Activated CD4-positive, alpha-beta memory T cell treated with anti-CD3 and anti-CD28 coated beads for 36 hours (primary cell): ENCODE measurements at regions not wholly inside any gene's neighbourhood (a gene's known extent, or its start where the extent isn't known, plus 50 kb on each side); places are given as distances from the start of the nearest gene placed in this dataset.

Experiments
- CTCF ChIA-PET: fragments of 350-600 bp; sonication (Branson Sonifier 250); formaldehyde crosslinking; loops from one replicate; lab custom pipeline; 2021; ENCODE audit warnings: antibody characterized with exemption, inconsistent platforms; lab: Charles Lee
- POLR2A ChIA-PET: fragments of 350-600 bp; sonication (Branson Sonifier 250); formaldehyde crosslinking; loops from one replicate; lab custom pipeline; 2021; ENCODE audit warnings: antibody characterized with exemption; lab: Charles Lee
- DNase-seq: peaks from one replicate; pipeline ENCODE4 v3.0.0-alpha.2; 2020
- H3K27ac Mint-ChIP-seq: one replicate; pipeline ENCODE4 v1.8.0; 2021; ENCODE audit warnings: mixed read lengths
- H3K27me3 Mint-ChIP-seq: one replicate; pipeline ENCODE4 v1.8.0; 2021; ENCODE audit warnings: mixed read lengths
- H3K36me3 Mint-ChIP-seq: one replicate; pipeline ENCODE4 v1.8.0; 2021; ENCODE audit warnings: mixed read lengths
- H3K4me1 Mint-ChIP-seq: one replicate; pipeline ENCODE4 v1.8.0; 2021; ENCODE audit warnings: low read depth, mixed read lengths
- H3K4me3 Mint-ChIP-seq: one replicate; pipeline ENCODE4 v1.8.0; 2021; ENCODE audit warnings: mild to moderate bottlenecking, mixed read lengths
- H3K9me3 Mint-ChIP-seq: one replicate; pipeline ENCODE4 v1.8.0; 2021; ENCODE audit warnings: mixed read lengths
- intact Hi-C: fragments of 100-400 bp; cut with micrococcal nuclease; formaldehyde crosslinking; loops from one replicate; pipeline ENCODE4 v1.15.1; 2023

DNA sequence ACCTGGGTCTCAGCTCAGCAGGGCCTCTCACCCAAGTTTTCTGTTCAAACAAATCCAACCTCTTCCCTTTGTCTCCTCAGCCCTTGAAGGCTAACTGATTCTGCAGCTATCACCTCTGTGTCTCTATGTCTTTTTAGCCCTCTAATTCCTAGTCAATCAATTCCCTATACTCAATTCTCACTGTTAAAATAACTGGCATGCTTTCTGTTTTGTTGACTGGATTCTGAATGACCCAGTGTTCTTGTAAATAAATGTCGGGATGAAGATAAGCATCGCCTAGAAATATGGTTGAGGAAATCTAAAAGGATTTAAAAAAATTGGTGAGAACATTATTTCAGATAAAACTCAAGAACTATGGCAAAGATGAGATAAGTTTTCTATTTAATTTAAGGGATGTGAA is 210.2 kb downstream of the ICE1 start:
- no peak for DNase-seq
- no peaks in the 10 kb centered on the region for H3K4me1 Mint-ChIP-seq
- CTCF ChIA-PET: no interaction called here
- intact Hi-C loops: no loop called here
- no peaks in the 10 kb centered on the region for H3K36me3 Mint-ChIP-seq
- no peak overlapping the region for H3K4me3 Mint-ChIP-seq
- H3K9me3 Mint-ChIP-seq: no peaks in the 10 kb centered on the region
- POLR2A ChIA-PET: no interaction called here
- no peak overlapping the region for H3K27ac Mint-ChIP-seq
- H3K27me3 Mint-ChIP-seq: peaks cover 3% of the 10 kb centered on the region

DNA sequence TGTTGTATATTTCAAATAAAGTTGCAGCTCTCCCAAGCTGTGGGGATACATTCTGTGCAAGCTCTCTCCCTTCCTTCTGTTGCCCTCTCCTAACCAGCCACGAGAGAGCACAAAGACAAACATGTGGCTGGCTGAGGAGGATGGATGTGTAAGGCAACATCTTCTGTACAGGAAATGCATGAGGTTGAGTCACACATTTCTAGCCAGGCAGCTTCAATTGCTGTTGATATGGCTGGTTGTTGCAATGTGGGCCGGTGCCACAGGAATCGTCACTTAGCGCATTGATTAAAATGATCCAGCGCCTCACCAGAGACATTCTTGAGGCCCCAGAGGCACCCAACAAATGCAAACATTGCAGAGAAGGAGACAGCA is 207.1 kb downstream of the ICE1 start:
- Mint-ChIP-seq H3K4me3 (no peak overlapping the region), H3K27ac (no peak overlapping the region), H3K27me3 (peaks cover 2% of the 10 kb centered on the region), H3K36me3 (no peaks in the 10 kb centered on the region), H3K9me3 (peaks cover 5% of the 10 kb centered on the region), H3K4me1 (no peaks in the 10 kb centered on the region)
- intact Hi-C loops: no loop called here
- ChIA-PET CTCF (no interaction called here), POLR2A (no interaction called here)
- DNase-seq: no peak

DNA sequence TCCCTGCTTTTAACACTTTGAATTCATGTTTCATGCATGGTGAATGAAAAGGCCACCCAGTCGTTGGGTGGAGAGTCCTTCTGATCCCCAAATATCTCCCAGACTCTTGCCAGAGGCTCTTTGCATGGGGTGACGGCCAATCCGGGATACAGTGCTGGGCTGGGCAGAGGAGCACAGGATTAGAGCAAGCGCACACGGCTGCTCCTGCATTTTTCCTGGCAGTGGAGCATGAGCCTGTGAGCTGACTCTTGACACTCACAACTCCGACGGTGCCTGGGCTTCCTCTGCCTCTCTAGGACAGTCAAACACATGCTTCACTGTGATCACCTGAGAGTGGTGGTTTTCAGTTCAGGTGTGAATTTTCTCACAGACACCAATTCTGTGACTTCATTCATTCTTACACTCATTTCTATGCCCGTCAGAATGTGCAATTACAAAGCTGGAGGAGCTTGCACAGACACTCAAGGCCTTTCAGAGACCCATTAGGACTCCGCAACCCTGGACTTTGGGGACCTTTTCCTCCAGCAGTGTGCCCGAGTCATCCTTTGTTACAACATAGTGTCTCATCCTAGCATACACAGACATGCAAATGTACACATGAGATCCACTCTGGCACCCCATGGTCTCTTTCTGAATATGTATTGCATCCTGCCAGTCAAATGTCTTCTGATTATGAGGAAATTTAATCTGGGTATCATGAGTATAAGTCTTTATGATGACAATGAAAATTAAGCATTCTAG is 206.6 kb downstream of the ICE1 start:
- Mint-ChIP-seq H3K27me3 (peaks cover 2% of the 10 kb centered on the region), H3K4me3 (no peak overlapping the region)

DNA sequence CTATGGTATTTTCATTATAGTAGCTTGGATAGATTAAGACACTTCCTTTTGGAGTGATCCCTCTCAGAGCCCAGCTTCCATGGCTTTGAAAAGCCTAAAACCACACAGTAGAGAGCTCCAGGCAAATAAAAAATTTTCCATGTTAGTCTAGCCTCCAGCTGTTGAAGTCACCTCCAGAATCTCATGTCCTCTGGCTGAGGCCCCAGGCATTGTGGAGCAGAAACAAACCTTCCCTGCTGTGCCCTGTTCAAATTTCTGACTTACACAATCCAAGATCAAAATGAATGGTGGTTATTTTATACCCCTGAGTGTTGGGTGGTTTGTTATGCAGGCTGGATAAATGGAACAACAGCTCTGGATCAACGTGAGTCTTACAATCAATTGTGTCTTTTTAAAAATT is 203.9 kb downstream of the ICE1 start:
- H3K4me1 Mint-ChIP-seq: no peaks in the 10 kb centered on the region
- CTCF ChIA-PET: no interaction called here
- no peak overlapping the region for H3K27ac Mint-ChIP-seq

More for the DNA sequence above, 206.6 kb downstream of the ICE1 start:
- ChIA-PET CTCF (no interaction called here), POLR2A (no interaction called here)
- H3K27ac Mint-ChIP-seq: no peak overlapping the region
- DNase-seq: no peak
- intact Hi-C loops: no loop called here
- H3K9me3 Mint-ChIP-seq: peaks cover 11% of the 10 kb centered on the region
- no peaks in the 10 kb centered on the region for H3K4me1 Mint-ChIP-seq
- H3K36me3 Mint-ChIP-seq: no peaks in the 10 kb centered on the region

DNA sequence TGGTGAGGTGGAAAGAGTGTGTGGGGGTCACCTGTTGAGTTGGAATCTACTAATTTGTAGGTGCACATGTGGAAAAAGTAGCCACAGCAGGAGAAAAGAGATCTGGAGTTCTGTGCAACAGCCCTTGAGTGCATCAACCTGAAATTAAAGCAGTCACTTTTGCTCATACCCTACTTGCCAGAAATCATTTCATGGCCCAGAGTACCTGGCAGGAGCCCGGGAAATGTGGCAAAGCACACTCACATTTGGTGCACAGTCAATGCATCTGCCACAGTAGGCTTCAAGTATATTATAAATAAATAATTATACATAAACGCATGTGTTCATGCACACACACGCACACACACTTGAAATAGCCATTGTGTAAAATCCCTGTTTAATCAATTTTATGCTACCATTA is 203.0 kb downstream of the ICE1 start:
- DNase-seq: no peak
- intact Hi-C loops: no loop called here
- Mint-ChIP-seq H3K4me3 (no peak overlapping the region), H3K27me3 (peaks cover 2% of the 10 kb centered on the region), H3K4me1 (no peaks in the 10 kb centered on the region), H3K27ac (no peak overlapping the region), H3K9me3 (peaks cover 27% of the 10 kb centered on the region), H3K36me3 (no peaks in the 10 kb centered on the region)
- ChIA-PET CTCF (no interaction called here), POLR2A (no interaction called here)

More for the DNA sequence above, 203.9 kb downstream of the ICE1 start:
- H3K36me3 Mint-ChIP-seq: no peaks in the 10 kb centered on the region
- intact Hi-C loops: no loop called here
- peaks cover 2% of the 10 kb centered on the region for H3K27me3 Mint-ChIP-seq
- H3K9me3 Mint-ChIP-seq: peaks cover 27% of the 10 kb centered on the region
- no peak overlapping the region for H3K4me3 Mint-ChIP-seq
- POLR2A ChIA-PET: no interaction called here
- DNase-seq: no peak

GRCh38 chr5:5623397-5623796 is 200.9 kb downstream of the ICE1 start:
- intact Hi-C loops: no loop called here
- H3K4me1 Mint-ChIP-seq: no peaks in the 10 kb centered on the region
- no peak overlapping the region for H3K27ac Mint-ChIP-seq
- DNase-seq: no peak
- H3K27me3 Mint-ChIP-seq: peaks cover 6% of the 10 kb centered on the region
- ChIA-PET POLR2A (no interaction called here), CTCF (no interaction called here)
- no peak overlapping the region for H3K4me3 Mint-ChIP-seq
- H3K36me3 Mint-ChIP-seq: no peaks in the 10 kb centered on the region
- H3K9me3 Mint-ChIP-seq: peaks cover 27% of the 10 kb centered on the region

DNA sequence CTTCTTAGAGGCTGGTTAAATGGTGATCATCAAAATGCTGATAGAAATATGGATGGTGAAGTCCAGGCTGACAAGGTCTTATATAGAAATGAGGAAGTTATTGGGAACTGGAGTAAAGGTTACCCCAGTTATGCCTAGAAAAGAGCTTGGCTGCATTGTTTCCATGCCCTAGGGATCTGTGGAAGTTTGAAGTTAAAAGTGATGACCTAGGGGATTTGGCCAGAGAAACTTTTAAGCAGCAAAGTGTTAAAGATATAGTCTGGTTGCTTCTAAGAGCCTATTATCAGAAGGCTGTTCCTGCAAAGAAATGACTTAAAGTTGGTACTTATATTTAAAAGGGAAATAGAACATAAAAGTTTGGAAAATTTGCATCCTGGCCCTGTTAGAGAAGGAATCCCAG is 200.3 kb downstream of the ICE1 start:
- no peak for DNase-seq
- intact Hi-C loops: no loop called here
- Mint-ChIP-seq H3K4me3 (no peak overlapping the region), H3K27me3 (peaks cover 4% of the 10 kb centered on the region), H3K36me3 (no peaks in the 10 kb centered on the region), H3K27ac (no peak overlapping the region), H3K4me1 (no peaks in the 10 kb centered on the region), H3K9me3 (peaks cover 27% of the 10 kb centered on the region)
- ChIA-PET POLR2A (no interaction called here), CTCF (no interaction called here)

DNA sequence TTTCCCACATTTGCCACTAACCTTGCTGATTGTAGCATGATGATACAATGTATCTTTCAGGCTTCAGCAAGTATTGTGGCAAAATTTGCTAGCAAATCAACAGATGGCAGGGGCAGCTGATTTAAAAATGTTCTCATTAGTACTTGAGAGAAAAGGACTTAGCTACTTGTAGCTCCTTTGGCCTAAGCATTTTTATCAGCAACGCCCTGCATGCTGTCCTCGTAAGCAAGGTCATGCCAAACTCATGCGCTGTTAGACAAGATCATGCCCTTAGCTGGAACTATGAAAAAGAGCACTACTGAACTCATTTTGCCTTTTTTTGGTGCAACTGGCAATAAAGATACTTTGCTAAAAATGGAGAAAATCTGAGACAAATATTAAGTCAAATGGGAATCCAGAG is 197.1 kb downstream of the ICE1 start:
- intact Hi-C loops: no loop called here
- no peaks in the 10 kb centered on the region for H3K36me3 Mint-ChIP-seq
- POLR2A ChIA-PET: no interaction called here
- DNase-seq: no peak
- peaks cover 21% of the 10 kb centered on the region for H3K9me3 Mint-ChIP-seq
- H3K27me3 Mint-ChIP-seq: peaks cover 11% of the 10 kb centered on the region
- CTCF ChIA-PET: no interaction called here
- H3K27ac Mint-ChIP-seq: no peak overlapping the region
- H3K4me3 Mint-ChIP-seq: no peak overlapping the region
- no peaks in the 10 kb centered on the region for H3K4me1 Mint-ChIP-seq

DNA sequence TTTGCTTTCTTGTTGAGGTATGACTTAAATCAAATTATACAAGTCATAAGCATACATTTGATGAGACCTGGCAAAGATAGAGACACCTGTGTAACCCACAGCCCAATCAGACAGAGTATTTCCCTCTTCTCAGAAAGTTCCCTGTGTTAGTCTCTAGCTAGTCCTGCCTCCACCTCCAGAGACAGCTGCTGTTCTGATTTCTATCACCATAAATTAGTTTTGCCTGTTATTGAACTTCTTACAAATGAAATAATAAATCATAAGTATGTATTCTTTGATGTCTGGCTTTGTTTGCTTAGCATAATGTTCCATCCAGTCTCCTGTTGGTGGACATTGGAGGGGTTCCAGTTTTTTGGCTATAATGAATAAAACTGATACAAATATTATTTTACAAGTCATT is 194.5 kb downstream of the ICE1 start:
- no peaks in the 10 kb centered on the region for H3K4me1 Mint-ChIP-seq
- POLR2A ChIA-PET: no interaction called here
- no peak for DNase-seq
- intact Hi-C loops: no loop called here
- no peaks in the 10 kb centered on the region for H3K36me3 Mint-ChIP-seq
- H3K4me3 Mint-ChIP-seq: no peak overlapping the region
- no peaks in the 10 kb centered on the region for H3K9me3 Mint-ChIP-seq
- H3K27me3 Mint-ChIP-seq: peaks cover 11% of the 10 kb centered on the region
- H3K27ac Mint-ChIP-seq: no peak overlapping the region
- CTCF ChIA-PET: no interaction called here

- intact Hi-C loops: no loop called here
- DNase-seq: no peak
- no peaks in the 10 kb centered on the region for H3K4me1 Mint-ChIP-seq
- H3K27ac Mint-ChIP-seq: no peak overlapping the region
- no peaks in the 10 kb centered on the region for H3K9me3 Mint-ChIP-seq
- ChIA-PET POLR2A (no interaction called here), CTCF (no interaction called here)
- H3K36me3 Mint-ChIP-seq: no peaks in the 10 kb centered on the region
- H3K27me3 Mint-ChIP-seq: peaks cover 11% of the 10 kb centered on the region
- no peak overlapping the region for H3K4me3 Mint-ChIP-seq
These were observed 193.9 kb downstream of the ICE1 start for GRCh38 chr5:5616247-5616895.

- intact Hi-C loops: no loop called here
- POLR2A ChIA-PET: no interaction called here
- DNase-seq: no peak
- no peaks in the 10 kb centered on the region for H3K36me3 Mint-ChIP-seq
- no peaks in the 10 kb centered on the region for H3K4me1 Mint-ChIP-seq
- CTCF ChIA-PET: no interaction called here
- no peak overlapping the region for H3K27ac Mint-ChIP-seq
- no peaks in the 10 kb centered on the region for H3K9me3 Mint-ChIP-seq
- H3K4me3 Mint-ChIP-seq: no peak overlapping the region
- peaks cover 11% of the 10 kb centered on the region for H3K27me3 Mint-ChIP-seq
These were observed 193.1 kb downstream of the ICE1 start for GRCh38 chr5:5615569-5615968.

- Mint-ChIP-seq H3K36me3 (no peaks in the 10 kb centered on the region), H3K27ac (no peak overlapping the region), H3K9me3 (no peaks in the 10 kb centered on the region), H3K4me3 (no peak overlapping the region), H3K27me3 (peaks cover 7% of the 10 kb centered on the region), H3K4me1 (no peaks in the 10 kb centered on the region)
- ChIA-PET POLR2A (no interaction called here), CTCF (no interaction called here)
- no peak for DNase-seq
- intact Hi-C loops: no loop called here
These were observed 190.9 kb downstream of the ICE1 start for GRCh38 chr5:5613261-5613990.
